PFSK-1 (cell line): ENCODE measurements at regions not wholly inside any gene's neighbourhood (a gene's known extent, or its start where the extent isn't known, plus 50 kb on each side); places are given as distances from the start of the nearest gene placed in this dataset.

ENCODE experiments used
- FOXP2 ChIP-seq: optimal IDR thresholded peaks from 2 replicates; pipeline ENCODE3; 2011; ENCODE audit warnings: borderline replicate concordance, control low read depth, inconsistent platforms; ENCODE audit not compliant: insufficient read depth; ENCODE audit errors: extremely low read length, extremely low read depth
- POLR2AphosphoS5 ChIP-seq: IDR thresholded peaks from 2 replicates; pipeline ENCODE4 v1.6.1; 2012; ENCODE audit warnings: low read depth, mild to moderate bottlenecking, control low read depth, low read length, moderate library complexity
- SIN3A ChIP-seq: IDR thresholded peaks from 2 replicates; pipeline ENCODE4 v1.6.1; 2012; ENCODE audit warnings: mild to moderate bottlenecking, low read length, moderate library complexity, borderline replicate concordance; ENCODE audit not compliant: insufficient read depth
- TAF1 ChIP-seq: IDR thresholded peaks from 2 replicates; pipeline ENCODE4 v1.6.1; 2012; ENCODE audit warnings: low read length, control low read depth, borderline replicate concordance; ENCODE audit not compliant: insufficient read depth
- TF ChIP-seq, protein P1 (sequence below), 2 experiments: IDR thresholded peaks; 2 replicates each; pipeline versions ENCODE4 v1.6.1 to v1.8.0; 2011 to 2012; ENCODE audit warnings: low read depth in 2 of 2, low read length in 2 of 2, control low read depth in 1 of 2, inconsistent platforms in 1 of 2, mild to moderate bottlenecking in 1 of 2, moderate library complexity in 1 of 2; ENCODE audit not compliant: insufficient read depth in 1 of 2

DNA sequence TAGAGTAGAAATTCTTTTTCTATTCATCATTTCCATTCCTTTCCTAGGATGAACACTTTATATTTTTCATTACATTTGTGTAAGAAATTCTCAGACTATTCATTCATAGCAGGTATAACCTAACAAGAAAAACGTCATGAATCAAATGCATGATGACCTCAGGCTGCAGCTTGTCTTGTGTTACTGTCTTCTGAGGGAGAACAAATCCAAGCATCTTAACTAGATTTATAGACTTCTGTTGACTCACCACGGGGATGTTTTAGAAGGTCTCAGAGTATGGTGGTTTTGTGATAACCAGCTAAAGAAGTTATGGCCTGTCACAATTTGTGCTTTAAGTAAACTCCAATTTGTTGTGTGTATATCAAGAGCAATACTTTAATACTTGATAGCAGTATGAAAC, 102.7 kb downstream of the ANKRD7 start:
- TF ChIP-seq, protein P1, sequence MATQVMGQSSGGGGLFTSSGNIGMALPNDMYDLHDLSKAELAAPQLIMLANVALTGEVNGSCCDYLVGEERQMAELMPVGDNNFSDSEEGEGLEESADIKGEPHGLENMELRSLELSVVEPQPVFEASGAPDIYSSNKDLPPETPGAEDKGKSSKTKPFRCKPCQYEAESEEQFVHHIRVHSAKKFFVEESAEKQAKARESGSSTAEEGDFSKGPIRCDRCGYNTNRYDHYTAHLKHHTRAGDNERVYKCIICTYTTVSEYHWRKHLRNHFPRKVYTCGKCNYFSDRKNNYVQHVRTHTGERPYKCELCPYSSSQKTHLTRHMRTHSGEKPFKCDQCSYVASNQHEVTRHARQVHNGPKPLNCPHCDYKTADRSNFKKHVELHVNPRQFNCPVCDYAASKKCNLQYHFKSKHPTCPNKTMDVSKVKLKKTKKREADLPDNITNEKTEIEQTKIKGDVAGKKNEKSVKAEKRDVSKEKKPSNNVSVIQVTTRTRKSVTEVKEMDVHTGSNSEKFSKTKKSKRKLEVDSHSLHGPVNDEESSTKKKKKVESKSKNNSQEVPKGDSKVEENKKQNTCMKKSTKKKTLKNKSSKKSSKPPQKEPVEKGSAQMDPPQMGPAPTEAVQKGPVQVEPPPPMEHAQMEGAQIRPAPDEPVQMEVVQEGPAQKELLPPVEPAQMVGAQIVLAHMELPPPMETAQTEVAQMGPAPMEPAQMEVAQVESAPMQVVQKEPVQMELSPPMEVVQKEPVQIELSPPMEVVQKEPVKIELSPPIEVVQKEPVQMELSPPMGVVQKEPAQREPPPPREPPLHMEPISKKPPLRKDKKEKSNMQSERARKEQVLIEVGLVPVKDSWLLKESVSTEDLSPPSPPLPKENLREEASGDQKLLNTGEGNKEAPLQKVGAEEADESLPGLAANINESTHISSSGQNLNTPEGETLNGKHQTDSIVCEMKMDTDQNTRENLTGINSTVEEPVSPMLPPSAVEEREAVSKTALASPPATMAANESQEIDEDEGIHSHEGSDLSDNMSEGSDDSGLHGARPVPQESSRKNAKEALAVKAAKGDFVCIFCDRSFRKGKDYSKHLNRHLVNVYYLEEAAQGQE (IDR thresholded peaks at IDR 0.05; ENCODE audit: insufficient read depth in 1 of 2, low read depth in 2 of 2, low read length in 2 of 2): no peak
- TF ChIP-seq FOXP2 (no peak), TAF1 (no peak), POLR2AphosphoS5 (no peak), SIN3A (no peak)

DNA sequence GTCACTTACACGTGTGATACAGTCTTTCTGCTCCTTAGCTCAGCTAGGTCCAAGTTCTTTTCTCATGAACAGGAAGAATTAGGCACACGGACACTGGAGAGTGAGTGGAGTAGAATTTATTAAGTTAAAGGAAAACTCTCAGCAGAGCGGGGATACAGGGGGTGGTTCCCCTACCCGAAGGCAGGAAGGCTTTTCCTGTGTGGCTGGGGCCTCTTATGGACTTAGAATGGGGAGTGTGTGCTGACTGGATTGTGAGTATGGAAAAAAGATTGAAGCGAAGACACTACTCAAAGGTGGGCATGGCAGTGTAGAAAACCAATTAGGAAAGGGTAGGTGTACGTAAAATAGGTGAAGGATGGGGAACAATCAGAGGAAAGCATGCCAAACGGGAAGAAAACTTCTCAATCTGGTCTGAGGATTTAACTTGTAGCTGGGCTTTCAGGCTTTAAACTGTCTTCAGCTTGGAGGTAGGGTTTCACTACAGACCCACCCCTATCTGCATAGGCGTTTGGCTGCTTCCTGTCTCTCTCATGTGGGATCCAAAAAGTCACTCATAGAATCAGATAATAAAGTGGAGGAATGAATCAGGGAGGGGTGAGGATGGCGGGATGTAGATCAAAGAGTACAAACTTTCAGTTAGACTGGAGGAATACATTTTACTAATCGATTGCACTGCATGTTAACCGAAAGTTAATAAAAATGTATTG, 104.2 kb downstream of the ANKRD7 start:
- TF ChIP-seq FOXP2: no peak
- TF ChIP-seq TAF1: no peak

DNA sequence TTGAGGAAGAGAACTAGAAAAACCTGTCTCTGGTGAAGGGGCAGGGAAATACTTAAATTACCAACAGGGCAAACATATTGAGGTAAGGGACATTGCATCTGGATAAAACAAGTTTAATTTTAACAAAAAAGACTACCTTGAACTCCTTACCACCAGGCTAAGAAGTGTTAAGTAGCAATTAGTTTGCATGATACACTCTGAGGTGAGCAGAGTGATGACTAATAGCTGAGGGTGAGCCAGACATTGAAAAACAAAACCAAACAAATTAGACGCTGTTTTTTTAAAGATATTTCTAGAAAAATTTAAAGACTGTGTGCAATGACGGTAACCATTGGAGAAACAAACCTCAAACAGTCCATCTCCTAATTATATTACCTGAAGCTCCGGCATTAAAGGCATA, 105.9 kb downstream of the ANKRD7 start:
- TF ChIP-seq FOXP2 (no peak), TAF1 (no peak), SIN3A (no peak), POLR2AphosphoS5 (no peak)
- TF ChIP-seq, protein P1 (IDR thresholded peaks at IDR 0.05; ENCODE audit: insufficient read depth in 1 of 2, low read depth in 2 of 2, low read length in 2 of 2): no peak

DNA sequence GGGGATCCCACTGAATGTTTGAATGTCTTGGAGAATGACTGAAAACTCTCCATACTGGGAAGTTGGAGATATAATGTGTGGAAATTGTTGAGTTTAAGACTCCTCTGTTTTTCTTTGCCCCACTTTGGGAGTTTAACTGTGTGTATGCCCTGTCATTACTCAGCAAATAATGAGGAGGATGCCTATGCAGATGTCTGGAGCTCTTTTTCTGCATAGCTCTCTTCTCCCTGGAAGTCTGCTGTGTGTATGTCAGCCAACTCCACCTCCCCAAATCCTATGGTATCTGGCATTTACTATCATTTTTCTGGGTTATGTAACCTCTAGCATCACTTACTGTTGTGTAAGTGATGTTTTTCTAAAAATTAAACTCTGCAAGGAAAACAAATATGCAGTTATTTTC, 122.2 kb downstream of the ANKRD7 start:
- TF ChIP-seq TAF1 (no peak), POLR2AphosphoS5 (no peak)

DNA sequence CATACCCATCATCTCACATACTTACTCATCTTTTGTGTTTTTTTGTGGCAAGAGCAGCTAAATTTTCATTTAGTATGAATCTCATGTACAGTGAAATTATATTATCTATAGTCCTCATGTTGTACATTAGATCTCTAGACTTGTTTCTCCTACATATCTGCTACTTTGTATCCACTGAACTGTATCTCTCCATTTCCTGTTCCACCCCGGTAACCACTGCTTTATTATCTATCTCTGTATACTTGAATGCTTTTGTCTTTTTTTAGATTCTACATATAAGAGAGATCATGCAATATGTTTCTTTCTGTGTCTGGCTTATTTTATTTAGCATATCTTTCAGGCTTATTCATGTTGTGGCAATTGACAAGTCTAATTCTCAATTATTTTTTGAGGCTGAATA, 125.1 kb downstream of the ANKRD7 start:
- TF ChIP-seq, protein P1 (IDR thresholded peaks at IDR 0.05; ENCODE audit: insufficient read depth in 1 of 2, low read depth in 2 of 2, low read length in 2 of 2): no peak
- TF ChIP-seq POLR2AphosphoS5: no peak
- no peak for TF ChIP-seq TAF1
- TF ChIP-seq SIN3A: no peak
- no peak for TF ChIP-seq FOXP2

DNA sequence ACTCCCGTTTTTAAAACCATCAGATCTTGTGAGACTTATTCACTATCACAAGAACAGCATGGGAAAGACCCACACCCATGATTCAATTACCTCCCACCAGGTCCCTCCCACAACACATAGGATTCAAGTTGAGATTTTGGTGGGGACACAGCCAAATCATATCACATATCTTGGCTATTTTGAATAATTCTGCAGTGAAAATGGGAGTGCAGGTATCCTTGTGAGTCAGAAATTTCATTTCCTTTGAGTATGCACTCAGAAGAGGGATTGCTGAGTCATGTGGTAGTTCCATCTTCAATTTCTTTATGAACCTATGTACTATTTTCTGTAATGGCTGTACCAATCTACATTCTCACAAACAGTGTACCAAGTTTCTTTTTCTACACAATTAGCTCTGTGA, 125.8 kb downstream of the ANKRD7 start:
- TF ChIP-seq SIN3A (no peak), TAF1 (no peak), FOXP2 (no peak), POLR2AphosphoS5 (no peak)
- TF ChIP-seq, protein P1 (IDR thresholded peaks at IDR 0.05; ENCODE audit: insufficient read depth in 1 of 2, low read depth in 2 of 2, low read length in 2 of 2): no peak
